Liver (tissue), 8 donors: ENCODE measurements at regions not wholly inside any gene's neighbourhood (a gene's known extent, or its start where the extent isn't known, plus 50 kb on each side); places are given as distances from the start of the nearest gene placed in this dataset.

Experiments
- DNase-seq: peaks from one replicate; pipeline ENCODE4 v3.0.0-alpha.2; 2017; ENCODE audit warnings: low spot score
- H3K27ac ChIP-seq, 2 donors: one replicate each; pipeline ENCODE4 v1.7.0; 2013; ENCODE audit warnings: inconsistent platforms in 2 of 2, low read length in 2 of 2, control low read depth in 1 of 2, low read depth in 1 of 2, mild to moderate bottlenecking in 1 of 2
- H3K27me3 ChIP-seq, 4 donors: one replicate each; pipeline versions ENCODE4 v1.6.1 to v1.7.0; 2013; ENCODE audit warnings: low read length in 3 of 4, inconsistent platforms in 1 of 4, mild to moderate bottlenecking in 1 of 4, moderate library complexity in 1 of 4; ENCODE audit not compliant: control insufficient read depth in 4 of 4, insufficient read depth in 4 of 4
- H3K36me3 ChIP-seq, 4 donors: one replicate each; pipeline versions ENCODE4 v1.6.1 to v1.7.0; 2013; ENCODE audit warnings: low read length in 3 of 4, mild to moderate bottlenecking in 3 of 4, low read depth in 1 of 4, moderate library complexity in 1 of 4; ENCODE audit not compliant: control insufficient read depth in 4 of 4, insufficient read depth in 3 of 4
- H3K4me1 ChIP-seq, 4 donors: one replicate each; pipeline versions ENCODE4 v1.6.1 to v1.7.0; 2013; ENCODE audit warnings: low read length in 3 of 4, mild to moderate bottlenecking in 3 of 4, moderate library complexity in 1 of 4; ENCODE audit not compliant: control insufficient read depth in 4 of 4, insufficient read depth in 4 of 4
- H3K4me3 ChIP-seq, 3 donors: one replicate each; pipeline versions ENCODE4 v1.6.1 to v1.7.0; 2013; ENCODE audit warnings: low read length in 3 of 3, control low read depth in 1 of 3, low read depth in 1 of 3, mild to moderate bottlenecking in 1 of 3
- H3K9ac ChIP-seq, 2 donors: one replicate each; pipeline ENCODE4 v1.7.0; 2013; ENCODE audit warnings: low read length in 2 of 2, mild to moderate bottlenecking in 2 of 2, moderate library complexity in 2 of 2, control low read depth in 1 of 2, low read depth in 1 of 2
- H3K9me3 ChIP-seq, 4 donors: one replicate each; pipeline versions ENCODE4 v1.6.1 to v1.7.0; 2013; ENCODE audit warnings: low read length in 3 of 4; ENCODE audit not compliant: control insufficient read depth in 4 of 4
- EGR1 ChIP-seq, 2 donors: IDR thresholded peaks; 2 replicates each; pipeline ENCODE4 v1.6.1; 2016 to 2018; ENCODE audit warnings: antibody characterized with exemption in 2 of 2, low read depth in 2 of 2
- FOXA1 ChIP-seq: IDR thresholded peaks from 2 replicates; pipeline ENCODE4 v1.6.1; 2016; ENCODE audit warnings: antibody characterized with exemption
- FOXA2 ChIP-seq: IDR thresholded peaks from 2 replicates; pipeline ENCODE4 v1.6.1; 2016; ENCODE audit warnings: antibody characterized with exemption
- GABPA ChIP-seq, 2 donors: IDR thresholded peaks in 1 of 2; conservative IDR thresholded peaks in 1 of 2; 2 replicates each; pipeline ENCODE4 v1.6.1; 2016; ENCODE audit warnings: antibody characterized with exemption in 2 of 2, mild to moderate bottlenecking in 1 of 2, moderate library complexity in 1 of 2
- HNF4A ChIP-seq, 2 donors: conservative IDR thresholded peaks; 2 replicates each; pipeline ENCODE4 v1.6.1; 2016; ENCODE audit warnings: antibody characterized with exemption in 2 of 2, mild to moderate bottlenecking in 2 of 2
- HNF4G ChIP-seq: IDR thresholded peaks from 2 replicates; pipeline ENCODE4 v1.6.1; 2016; ENCODE audit warnings: antibody characterized with exemption
- JUND ChIP-seq, 2 donors: IDR thresholded peaks; 2 replicates each; pipeline ENCODE4 v1.6.1; 2016; ENCODE audit warnings: antibody characterized with exemption in 2 of 2
- NR2F2 ChIP-seq: IDR thresholded peaks from 2 replicates; pipeline ENCODE4 v1.6.1; 2016; ENCODE audit warnings: antibody characterized with exemption
- RAD21 ChIP-seq, 2 donors: IDR thresholded peaks; 2 replicates each; pipeline ENCODE4 v1.6.1; 2016; ENCODE audit warnings: antibody characterized with exemption in 2 of 2, mild to moderate bottlenecking in 2 of 2
- RXRA ChIP-seq, 2 donors: IDR thresholded peaks; 2 replicates each; pipeline ENCODE4 v1.6.1; 2017 to 2018; ENCODE audit warnings: antibody characterized with exemption in 2 of 2, mild to moderate bottlenecking in 1 of 2
- SP1 ChIP-seq: IDR thresholded peaks from 2 replicates; pipeline ENCODE4 v1.6.1; 2018; ENCODE audit warnings: antibody characterized with exemption, mild to moderate bottlenecking
- TAF1 ChIP-seq: conservative IDR thresholded peaks from 2 replicates; pipeline ENCODE4 v1.6.1; 2016; ENCODE audit warnings: antibody characterized with exemption, mild to moderate bottlenecking
- YY1 ChIP-seq: IDR thresholded peaks from 2 replicates; pipeline ENCODE4 v1.6.1; 2016; ENCODE audit warnings: antibody characterized with exemption, mild to moderate bottlenecking
- WGBS: extraction: QIAGEN DNeasy Blood & Tissue Kit; methylation state at CpG from one replicate; pipeline ENCODE4 v1.1.7; 2013; 5-methylcytosine and 5-hydroxymethylcytosine counted together
- TF ChIP-seq, protein P1 (sequence below): fragments of 150-350 bp; IDR thresholded peaks from 2 replicates; pipeline ENCODE4 v1.5.1; 2017; ENCODE audit warnings: improper control_type of control experiment, low read depth, low read length; ENCODE audit not compliant: missing input control
- TF ChIP-seq, protein P2 (sequence below): IDR thresholded peaks from 2 replicates; pipeline ENCODE4 v1.6.1; 2016; ENCODE audit warnings: antibody characterized with exemption, mild to moderate bottlenecking
- TF ChIP-seq, protein P3 (sequence below): IDR thresholded peaks from 2 replicates; pipeline ENCODE4 v1.6.1; 2016; ENCODE audit warnings: antibody characterized with exemption
- TF ChIP-seq, protein P4 (sequence below): IDR thresholded peaks from 2 replicates; pipeline ENCODE4 v1.6.1; 2016; ENCODE audit warnings: antibody characterized with exemption
- TF ChIP-seq, protein P5 (sequence below): IDR thresholded peaks from 2 replicates; pipeline ENCODE4 v1.6.1; 2016; ENCODE audit warnings: antibody characterized with exemption
- donor health status: healthy.
- donor health status: healthy.
- donor health status: healthy.
- donor health status: healthy.
- donor health status: healthy.

DNA sequence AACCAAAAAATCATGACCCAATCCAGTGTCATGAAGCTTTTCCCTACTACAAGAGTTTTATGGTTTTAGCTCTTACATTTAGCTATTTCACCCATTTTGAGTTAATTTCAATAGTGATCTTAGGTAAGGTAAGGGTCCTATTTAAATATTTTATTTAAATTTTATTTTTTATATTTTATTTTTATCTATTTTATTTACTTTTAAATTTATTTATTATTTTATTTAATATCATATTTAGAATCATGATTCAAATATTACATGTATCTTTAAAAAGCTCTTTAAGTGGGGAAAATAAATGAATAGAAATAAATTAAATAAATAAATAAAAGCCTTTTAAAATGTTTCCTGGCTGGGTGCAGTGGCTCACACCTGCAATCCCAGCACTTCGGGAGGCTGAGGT, 276.0 kb downstream of the SKIDA1 start:
- Histone ChIP-seq H3K4me1 (no peaks in the 10 kb centered on the region), H3K4me3 (no peak overlapping the region), H3K9ac (no peak overlapping the region), H3K27ac (no peak overlapping the region), H3K27me3 (no peaks in the 10 kb centered on the region), H3K9me3 (no peaks in the 10 kb centered on the region), H3K36me3 (no peaks in the 10 kb centered on the region)
- WGBS, result 84% methylated on average over 1 of the region's 1 CpG
- TF ChIP-seq SP1 (no peak), TAF1 (no peak), FOXA2 (no peak)
- TF ChIP-seq, protein P1, sequence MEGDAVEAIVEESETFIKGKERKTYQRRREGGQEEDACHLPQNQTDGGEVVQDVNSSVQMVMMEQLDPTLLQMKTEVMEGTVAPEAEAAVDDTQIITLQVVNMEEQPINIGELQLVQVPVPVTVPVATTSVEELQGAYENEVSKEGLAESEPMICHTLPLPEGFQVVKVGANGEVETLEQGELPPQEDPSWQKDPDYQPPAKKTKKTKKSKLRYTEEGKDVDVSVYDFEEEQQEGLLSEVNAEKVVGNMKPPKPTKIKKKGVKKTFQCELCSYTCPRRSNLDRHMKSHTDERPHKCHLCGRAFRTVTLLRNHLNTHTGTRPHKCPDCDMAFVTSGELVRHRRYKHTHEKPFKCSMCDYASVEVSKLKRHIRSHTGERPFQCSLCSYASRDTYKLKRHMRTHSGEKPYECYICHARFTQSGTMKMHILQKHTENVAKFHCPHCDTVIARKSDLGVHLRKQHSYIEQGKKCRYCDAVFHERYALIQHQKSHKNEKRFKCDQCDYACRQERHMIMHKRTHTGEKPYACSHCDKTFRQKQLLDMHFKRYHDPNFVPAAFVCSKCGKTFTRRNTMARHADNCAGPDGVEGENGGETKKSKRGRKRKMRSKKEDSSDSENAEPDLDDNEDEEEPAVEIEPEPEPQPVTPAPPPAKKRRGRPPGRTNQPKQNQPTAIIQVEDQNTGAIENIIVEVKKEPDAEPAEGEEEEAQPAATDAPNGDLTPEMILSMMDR, result no peak
- no peak for DNase-seq

DNA sequence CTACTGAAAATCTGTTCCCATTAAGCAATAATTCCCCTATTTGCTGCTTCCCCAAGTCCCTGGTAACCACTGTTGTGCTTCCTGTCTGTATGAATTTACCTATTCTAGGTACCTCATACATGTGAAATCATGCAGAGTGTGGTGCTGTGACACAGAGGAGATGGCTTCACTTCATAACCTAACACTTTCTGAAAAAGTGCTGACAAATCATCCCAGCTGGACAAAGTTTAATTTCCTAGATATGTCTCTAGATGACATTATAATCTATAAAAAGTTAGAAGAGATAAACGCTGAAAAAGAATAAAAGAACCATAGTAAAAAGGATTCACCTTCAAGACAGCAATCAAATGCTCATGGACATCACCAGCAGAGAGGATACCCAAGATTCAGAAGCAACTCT, 277.9 kb downstream of the SKIDA1 start:
- TF ChIP-seq HNF4A (conservative IDR thresholded peaks at IDR 0.05), result no peak
- TF ChIP-seq, protein P2, sequence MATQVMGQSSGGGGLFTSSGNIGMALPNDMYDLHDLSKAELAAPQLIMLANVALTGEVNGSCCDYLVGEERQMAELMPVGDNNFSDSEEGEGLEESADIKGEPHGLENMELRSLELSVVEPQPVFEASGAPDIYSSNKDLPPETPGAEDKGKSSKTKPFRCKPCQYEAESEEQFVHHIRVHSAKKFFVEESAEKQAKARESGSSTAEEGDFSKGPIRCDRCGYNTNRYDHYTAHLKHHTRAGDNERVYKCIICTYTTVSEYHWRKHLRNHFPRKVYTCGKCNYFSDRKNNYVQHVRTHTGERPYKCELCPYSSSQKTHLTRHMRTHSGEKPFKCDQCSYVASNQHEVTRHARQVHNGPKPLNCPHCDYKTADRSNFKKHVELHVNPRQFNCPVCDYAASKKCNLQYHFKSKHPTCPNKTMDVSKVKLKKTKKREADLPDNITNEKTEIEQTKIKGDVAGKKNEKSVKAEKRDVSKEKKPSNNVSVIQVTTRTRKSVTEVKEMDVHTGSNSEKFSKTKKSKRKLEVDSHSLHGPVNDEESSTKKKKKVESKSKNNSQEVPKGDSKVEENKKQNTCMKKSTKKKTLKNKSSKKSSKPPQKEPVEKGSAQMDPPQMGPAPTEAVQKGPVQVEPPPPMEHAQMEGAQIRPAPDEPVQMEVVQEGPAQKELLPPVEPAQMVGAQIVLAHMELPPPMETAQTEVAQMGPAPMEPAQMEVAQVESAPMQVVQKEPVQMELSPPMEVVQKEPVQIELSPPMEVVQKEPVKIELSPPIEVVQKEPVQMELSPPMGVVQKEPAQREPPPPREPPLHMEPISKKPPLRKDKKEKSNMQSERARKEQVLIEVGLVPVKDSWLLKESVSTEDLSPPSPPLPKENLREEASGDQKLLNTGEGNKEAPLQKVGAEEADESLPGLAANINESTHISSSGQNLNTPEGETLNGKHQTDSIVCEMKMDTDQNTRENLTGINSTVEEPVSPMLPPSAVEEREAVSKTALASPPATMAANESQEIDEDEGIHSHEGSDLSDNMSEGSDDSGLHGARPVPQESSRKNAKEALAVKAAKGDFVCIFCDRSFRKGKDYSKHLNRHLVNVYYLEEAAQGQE, result no peak
- TF ChIP-seq GABPA (IDR thresholded peaks at IDR 0.05 in 1 of 2, conservative IDR thresholded peaks at IDR 0.05 in 1 of 2), result no peak
- TF ChIP-seq FOXA2, result no peak
- TF ChIP-seq RXRA (IDR thresholded peaks at IDR 0.05), result no peak
- no peak for TF ChIP-seq SP1
- TF ChIP-seq HNF4G, result no peak
- TF ChIP-seq TAF1, result no peak
- TF ChIP-seq, protein P3, sequence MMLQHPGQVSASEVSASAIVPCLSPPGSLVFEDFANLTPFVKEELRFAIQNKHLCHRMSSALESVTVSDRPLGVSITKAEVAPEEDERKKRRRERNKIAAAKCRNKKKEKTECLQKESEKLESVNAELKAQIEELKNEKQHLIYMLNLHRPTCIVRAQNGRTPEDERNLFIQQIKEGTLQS, result no peak
- no peak for TF ChIP-seq EGR1 (IDR thresholded peaks at IDR 0.05; ENCODE audit: low read depth in 2 of 2)
- TF ChIP-seq NR2F2, result no peak
- TF ChIP-seq, protein P1, result no peak
- TF ChIP-seq, protein P4, sequence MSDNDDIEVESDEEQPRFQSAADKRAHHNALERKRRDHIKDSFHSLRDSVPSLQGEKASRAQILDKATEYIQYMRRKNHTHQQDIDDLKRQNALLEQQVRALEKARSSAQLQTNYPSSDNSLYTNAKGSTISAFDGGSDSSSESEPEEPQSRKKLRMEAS, result no peak
- no peak for TF ChIP-seq JUND (IDR thresholded peaks at IDR 0.05)
- TF ChIP-seq, protein P5, sequence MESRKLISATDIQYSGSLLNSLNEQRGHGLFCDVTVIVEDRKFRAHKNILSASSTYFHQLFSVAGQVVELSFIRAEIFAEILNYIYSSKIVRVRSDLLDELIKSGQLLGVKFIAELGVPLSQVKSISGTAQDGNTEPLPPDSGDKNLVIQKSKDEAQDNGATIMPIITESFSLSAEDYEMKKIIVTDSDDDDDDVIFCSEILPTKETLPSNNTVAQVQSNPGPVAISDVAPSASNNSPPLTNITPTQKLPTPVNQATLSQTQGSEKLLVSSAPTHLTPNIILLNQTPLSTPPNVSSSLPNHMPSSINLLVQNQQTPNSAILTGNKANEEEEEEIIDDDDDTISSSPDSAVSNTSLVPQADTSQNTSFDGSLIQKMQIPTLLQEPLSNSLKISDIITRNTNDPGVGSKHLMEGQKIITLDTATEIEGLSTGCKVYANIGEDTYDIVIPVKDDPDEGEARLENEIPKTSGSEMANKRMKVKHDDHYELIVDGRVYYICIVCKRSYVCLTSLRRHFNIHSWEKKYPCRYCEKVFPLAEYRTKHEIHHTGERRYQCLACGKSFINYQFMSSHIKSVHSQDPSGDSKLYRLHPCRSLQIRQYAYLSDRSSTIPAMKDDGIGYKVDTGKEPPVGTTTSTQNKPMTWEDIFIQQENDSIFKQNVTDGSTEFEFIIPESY, result no peak
- no peak for TF ChIP-seq FOXA1
- TF ChIP-seq YY1, result no peak
- no peak for TF ChIP-seq RAD21 (IDR thresholded peaks at IDR 0.05)
- no peak overlapping the region for H3K4me3 ChIP-seq
- no peaks in the 10 kb centered on the region for H3K4me1 ChIP-seq
- no peak overlapping the region for H3K27ac ChIP-seq
- H3K27me3 ChIP-seq, result no peaks in the 10 kb centered on the region
- no peak for DNase-seq
- H3K9me3 ChIP-seq, result no peaks in the 10 kb centered on the region
- H3K9ac ChIP-seq, result no peak overlapping the region
- H3K36me3 ChIP-seq, result no peaks in the 10 kb centered on the region
- 74% methylated on average over 1 of the region's 1 CpG for WGBS
